Thoracic aorta (tissue), 2 donors: ENCODE measurements at regions not wholly inside any gene's neighbourhood (a gene's known extent, or its start where the extent isn't known, plus 50 kb on each side); places are given as distances from the start of the nearest gene placed in this dataset.
"Not testable (repeated sequence)": the region's sequence is repeated elsewhere in the genome, so short reads cannot be mapped to it uniquely, and the experiment has no call there.

ENCODE experiments used
- ATAC-seq: fragments of 150-250 bp; one replicate; pipeline ENCODE4 v1.8.0; 2017; ENCODE audit warnings: low read depth; ENCODE audit not compliant: insufficient number of reproducible peaks, low FRiP score
- DNase-seq: peaks from one replicate; pipeline ENCODE4 v3.0.0-alpha.2; 2020; ENCODE audit warnings: low spot score
- H3K27ac ChIP-seq, 2 donors: fragments of 200-600 bp; sonication (generic); 1 replicate in 1 of 2; 2 replicates in 1 of 2; pipeline ENCODE4 v1.5.1; 2016; ENCODE audit warnings: mild to moderate bottlenecking in 2 of 2, moderate library complexity in 2 of 2
- H3K27me3 ChIP-seq: fragments of 200-600 bp; sonication (generic); replicated peaks from 2 replicates; pipeline ENCODE4 v1.6.0; 2016; ENCODE audit warnings: mild to moderate bottlenecking; ENCODE audit not compliant: insufficient read depth
- H3K36me3 ChIP-seq: fragments of 200-600 bp; sonication (generic); one replicate; pipeline ENCODE4 v1.5.1; 2016
- H3K4me1 ChIP-seq, 2 donors: fragments of 200-600 bp; sonication (generic); 1 replicate in 1 of 2; 2 replicates in 1 of 2; pipeline versions ENCODE4 v1.5.1 to v1.6.0; 2016; ENCODE audit warnings: low read depth in 2 of 2, mild to moderate bottlenecking in 1 of 2; ENCODE audit not compliant: control insufficient read depth in 1 of 2
- H3K4me3 ChIP-seq: fragments of 200-600 bp; sonication (generic); 2 replicates; pipeline ENCODE4 v1.5.1; 2016; ENCODE audit warnings: mild to moderate bottlenecking
- H3K9me3 ChIP-seq: fragments of 200-600 bp; sonication (generic); 2 replicates; pipeline ENCODE4 v1.5.1; 2016
- CTCF ChIP-seq: fragments of 200-600 bp; sonication (generic); IDR thresholded peaks from one replicate; pipeline ENCODE4 v1.5.1; 2019; ENCODE audit warnings: antibody characterized with exemption

- ATAC-seq (no peak), DNase-seq (no peak)
- Histone ChIP-seq H3K4me3 (no peak overlapping the region), H3K27ac (no peak overlapping the region), H3K9me3 (no peaks in the 10 kb centered on the region), H3K36me3 (no peaks in the 10 kb centered on the region), H3K27me3 (no peaks in the 10 kb centered on the region), H3K4me1 (no peaks in the 10 kb centered on the region)
- no peak for TF ChIP-seq CTCF
Observed at GRCh38 chr4:87918314-87919058, 57.0 kb upstream of the SPP1 start.

DNA sequence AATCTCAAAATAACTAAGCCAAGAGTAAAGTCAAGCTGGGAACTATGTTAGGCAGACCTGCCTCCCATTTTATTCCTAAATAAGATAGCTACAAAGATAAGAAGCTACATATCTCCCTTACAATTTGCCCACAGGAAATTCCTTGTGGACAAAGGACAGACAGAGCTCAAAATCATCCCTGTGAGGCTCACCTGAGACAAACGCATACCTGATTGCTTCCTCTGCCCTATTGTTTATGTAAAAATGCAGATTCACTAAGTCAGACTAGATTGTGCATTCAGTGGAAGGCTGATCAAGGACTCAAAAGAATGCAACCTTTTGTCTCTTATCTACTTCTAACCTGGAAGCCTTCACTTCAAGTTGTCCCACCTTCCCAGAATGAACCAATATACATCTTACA, 56.2 kb upstream of the SPP1 start:
- not testable (repeated sequence) for H3K27me3 ChIP-seq, H3K36me3 ChIP-seq, H3K9me3 ChIP-seq, H3K27ac ChIP-seq, H3K4me3 ChIP-seq, DNase-seq, ATAC-seq, H3K4me1 ChIP-seq

GRCh38 chr4:87919941-87920340, 55.6 kb upstream of the SPP1 start:
- H3K4me1 ChIP-seq: no peaks in the 10 kb centered on the region
- no peak for TF ChIP-seq CTCF
- H3K4me3 ChIP-seq: no peak overlapping the region
- no peaks in the 10 kb centered on the region for H3K36me3 ChIP-seq
- H3K9me3 ChIP-seq: no peaks in the 10 kb centered on the region
- ATAC-seq: no peak
- DNase-seq: no peak
- H3K27me3 ChIP-seq: no peaks in the 10 kb centered on the region
- H3K27ac ChIP-seq: no peak overlapping the region

DNA sequence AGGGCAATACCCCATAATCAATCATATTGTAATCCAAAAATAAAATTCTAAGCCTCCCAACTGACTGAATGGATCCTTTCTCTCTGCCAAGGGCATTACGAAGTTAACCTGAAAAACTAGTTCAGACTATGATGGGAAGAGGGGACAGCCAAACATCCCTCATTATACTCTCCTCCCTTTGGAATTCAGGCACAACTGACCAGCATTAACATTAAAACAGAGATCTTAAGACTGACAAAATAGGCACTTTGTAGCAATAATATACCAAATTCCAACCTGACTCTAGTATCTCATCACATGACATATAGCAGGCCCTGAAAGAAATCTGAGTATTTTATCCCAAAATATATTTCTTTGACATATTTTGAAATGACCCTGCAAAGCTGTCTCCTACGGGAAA, 55.0 kb upstream of the SPP1 start:
- no peaks in the 10 kb centered on the region for H3K4me1 ChIP-seq
- H3K4me3 ChIP-seq: no peak overlapping the region
- no peak for TF ChIP-seq CTCF
- H3K9me3 ChIP-seq: no peaks in the 10 kb centered on the region
- ATAC-seq: no peak
- DNase-seq: no peak
- no peak overlapping the region for H3K27ac ChIP-seq
- no peaks in the 10 kb centered on the region for H3K36me3 ChIP-seq
- no peaks in the 10 kb centered on the region for H3K27me3 ChIP-seq

DNA sequence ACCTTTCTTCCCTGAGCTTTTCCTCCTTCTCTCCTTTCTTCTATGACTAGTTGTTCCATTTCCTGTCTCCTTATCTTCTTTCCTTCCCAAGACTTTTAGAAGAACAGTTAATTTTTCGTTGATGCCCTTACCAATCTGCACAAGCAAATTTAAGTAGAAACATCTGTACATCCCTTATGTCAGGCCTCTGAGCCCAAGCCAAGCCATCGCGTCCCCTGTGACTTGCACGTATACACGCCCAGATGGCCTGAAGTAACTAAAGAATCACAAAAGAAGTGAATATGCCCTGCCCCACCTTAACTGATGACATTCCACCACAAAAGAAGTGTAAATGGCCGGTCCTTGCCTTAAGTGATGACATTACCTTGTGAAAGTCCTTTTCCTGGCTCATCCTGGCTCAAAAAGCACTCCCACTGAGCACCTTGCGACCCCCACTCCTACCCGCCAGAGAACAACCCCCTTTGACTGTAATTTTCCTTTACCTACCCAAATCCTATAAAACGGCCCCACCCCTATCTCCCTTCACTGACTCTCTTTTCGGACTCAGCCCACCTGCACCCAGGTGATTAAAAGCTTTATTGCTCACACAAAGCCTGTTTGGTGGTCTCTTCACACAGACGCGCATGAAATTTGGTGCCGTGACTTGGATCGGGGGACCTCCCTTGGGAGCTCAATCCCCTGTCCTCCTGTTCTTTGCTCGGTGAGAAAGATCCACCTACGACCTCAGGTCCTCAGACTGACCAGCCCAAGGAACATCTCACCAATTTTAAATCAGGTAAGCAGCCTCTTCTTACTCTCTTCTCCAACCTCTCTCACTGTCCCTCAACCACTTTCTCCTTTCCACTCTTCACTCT, 53.7 kb upstream of the SPP1 start:
- not testable (repeated sequence) for H3K9me3 ChIP-seq, H3K4me3 ChIP-seq, H3K36me3 ChIP-seq, H3K27me3 ChIP-seq, DNase-seq, H3K27ac ChIP-seq, H3K4me1 ChIP-seq, ATAC-seq

GRCh38 chr4:87924146-87924545, 51.4 kb upstream of the SPP1 start:
- not testable (repeated sequence) for DNase-seq, H3K4me1 ChIP-seq, ATAC-seq, H3K27ac ChIP-seq, H3K27me3 ChIP-seq, H3K36me3 ChIP-seq, H3K4me3 ChIP-seq, H3K9me3 ChIP-seq
